Activated CD8-positive, alpha-beta T cell treated with anti-CD3 and anti-CD28 coated beads for 36 hours (primary cell): ENCODE measurements at regions not wholly inside any gene's neighbourhood (a gene's known extent, or its start where the extent isn't known, plus 50 kb on each side); places are given as distances from the start of the nearest gene placed in this dataset.

Source experiments
- ATAC-seq: fragments of 200-7000 bp; cut with Tn5 transposase; one replicate; pipeline ENCODE4 v1.10.0; 2021; ENCODE audit warnings: mild to moderate bottlenecking, moderate library complexity
- CTCF ChIA-PET: fragments of 350-600 bp; sonication (Branson Sonifier 250); formaldehyde crosslinking; loops from one replicate; lab custom pipeline; 2021; ENCODE audit warnings: antibody characterized with exemption; lab: Charles Lee
- POLR2A ChIA-PET: fragments of 350-600 bp; sonication (Branson Sonifier 250); formaldehyde crosslinking; loops from one replicate; lab custom pipeline; 2021; ENCODE audit warnings: antibody characterized with exemption; lab: Charles Lee
- DNase-seq: peaks from one replicate; pipeline ENCODE4 v3.0.0-alpha.2; 2020
- H3K27ac Mint-ChIP-seq: one replicate; pipeline ENCODE4 v1.8.0; 2021; ENCODE audit warnings: mild to moderate bottlenecking, mixed read lengths
- H3K27me3 Mint-ChIP-seq: one replicate; pipeline ENCODE4 v1.8.0; 2021; ENCODE audit warnings: mixed read lengths
- H3K36me3 Mint-ChIP-seq: one replicate; pipeline ENCODE4 v1.8.0; 2021; ENCODE audit warnings: low read depth, mixed read lengths
- H3K4me1 Mint-ChIP-seq: one replicate; pipeline ENCODE4 v1.8.0; 2021; ENCODE audit warnings: low read depth, mixed read lengths
- H3K4me3 Mint-ChIP-seq: one replicate; pipeline ENCODE4 v1.8.0; 2021; ENCODE audit warnings: mild to moderate bottlenecking, moderate library complexity, mixed read lengths
- H3K9me3 Mint-ChIP-seq: one replicate; pipeline ENCODE4 v1.8.0; 2021; ENCODE audit warnings: mixed read lengths
- CTCF ChIP-seq: fragments of 200-600 bp; IDR thresholded peaks from one replicate; pipeline ENCODE4 v1.8.0; 2022; ENCODE audit warnings: antibody characterized with exemption, mild to moderate bottlenecking
- intact Hi-C: fragments of 100-400 bp; cut with micrococcal nuclease; formaldehyde crosslinking; loops from one replicate; pipeline ENCODE4 v1.10.0; 2022

DNA sequence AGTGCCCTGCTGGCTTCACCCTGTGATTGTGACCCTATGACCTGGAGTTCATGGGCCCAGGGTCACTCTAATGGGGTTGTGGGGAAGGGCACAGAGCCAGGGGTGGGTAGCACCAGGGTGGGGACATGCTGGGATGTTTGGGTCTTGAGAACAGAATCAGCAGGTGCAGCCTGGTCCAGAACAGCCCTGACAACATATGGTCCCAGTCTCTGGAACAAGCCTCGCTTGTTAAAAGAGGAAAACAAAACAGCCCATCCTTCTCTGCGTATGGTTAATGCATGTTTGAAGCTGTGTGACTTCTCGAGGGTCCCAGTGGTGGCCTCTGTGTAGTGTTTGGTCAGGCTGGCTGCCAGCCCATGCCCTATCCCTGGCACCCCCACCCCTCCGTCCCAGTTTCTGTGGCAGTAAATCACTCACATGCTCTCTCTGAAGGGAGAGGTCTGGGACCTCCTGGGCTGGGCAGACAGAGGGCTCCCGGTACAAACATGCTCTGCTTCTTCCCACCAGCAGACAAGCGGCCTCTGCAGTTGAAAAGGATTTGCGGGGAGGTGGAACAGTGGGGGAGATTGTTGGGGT lies 79.4 kb downstream of the FAM241B start:
- no peak for DNase-seq
- POLR2A ChIA-PET: no interaction called here
- no peaks in the 10 kb centered on the region for H3K4me1 Mint-ChIP-seq
- H3K4me3 Mint-ChIP-seq: no peak overlapping the region
- CTCF ChIA-PET: no interaction called here
- no peak for ATAC-seq
- peaks cover 24% of the 10 kb centered on the region for H3K27me3 Mint-ChIP-seq
- H3K27ac Mint-ChIP-seq: no peak overlapping the region
- TF ChIP-seq CTCF: no peak
- intact Hi-C loops: no loop called here
- peaks cover 2% of the 10 kb centered on the region for H3K9me3 Mint-ChIP-seq
- no peaks in the 10 kb centered on the region for H3K36me3 Mint-ChIP-seq

GRCh38 chr10:69710008-69710888 lies 80.2 kb downstream of the FAM241B start:
- peaks cover 23% of the 10 kb centered on the region for H3K27me3 Mint-ChIP-seq
- intact Hi-C loops: loop anchor here (10.0 kb wide), 1 partner anchor 195 kb away; no protein-coding TSS in a partner anchor
- no peak for DNase-seq

DNA sequence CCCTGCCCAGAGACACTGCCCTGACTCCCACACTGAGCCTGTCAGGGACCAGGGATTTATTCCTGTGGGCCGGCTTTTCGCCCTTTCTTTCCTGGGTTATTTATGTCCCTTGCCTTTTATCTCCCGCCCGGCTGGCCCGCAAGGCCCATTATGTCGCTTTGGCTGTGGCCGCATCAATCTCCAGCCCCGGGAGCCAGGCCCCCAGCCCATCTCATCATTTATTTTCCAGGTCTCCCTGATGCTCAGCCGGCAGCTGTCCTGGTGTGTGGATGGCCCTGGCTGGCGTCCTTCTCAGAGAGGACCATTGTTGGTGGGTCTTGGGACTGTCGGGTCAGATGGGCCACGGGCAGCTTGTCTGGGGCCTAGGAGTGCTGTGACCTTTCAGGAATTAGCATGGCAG lies 82.3 kb downstream of the FAM241B start:
- ChIA-PET POLR2A (interaction anchor here (0.6 kb wide), 1 partner anchor 10 kb away, joined by 3 read pairs; no protein-coding TSS in a partner anchor), CTCF (interaction anchor here (1.3 to 10.0 kb wide), 2 partner anchors 67 to 83 kb away, joined by 3 to 94 read pairs; no protein-coding TSS in a partner anchor)
- H3K4me1 Mint-ChIP-seq: no peaks in the 10 kb centered on the region
- TF ChIP-seq CTCF: no peak
- no peak for DNase-seq
- H3K36me3 Mint-ChIP-seq: no peaks in the 10 kb centered on the region
- intact Hi-C loops: loop anchor here (10.0 kb wide), 1 partner anchor 198 kb away; no protein-coding TSS in a partner anchor
- peaks cover 13% of the 10 kb centered on the region for H3K27me3 Mint-ChIP-seq
- no peak overlapping the region for H3K4me3 Mint-ChIP-seq
- no peaks in the 10 kb centered on the region for H3K9me3 Mint-ChIP-seq
- H3K27ac Mint-ChIP-seq: no peak overlapping the region
- ATAC-seq: no peak

More at GRCh38 chr10:69710008-69710888, 80.2 kb downstream of the FAM241B start:
- ChIA-PET CTCF (no interaction called here), POLR2A (no interaction called here)
- H3K4me3 Mint-ChIP-seq: no peak overlapping the region
- H3K27ac Mint-ChIP-seq: no peak overlapping the region
- H3K4me1 Mint-ChIP-seq: no peaks in the 10 kb centered on the region
- H3K9me3 Mint-ChIP-seq: no peaks in the 10 kb centered on the region
- no peak for TF ChIP-seq CTCF
- H3K36me3 Mint-ChIP-seq: no peaks in the 10 kb centered on the region
- no peak for ATAC-seq

- ChIA-PET POLR2A (no interaction called here), CTCF (interaction anchor here (0.6 to 10.0 kb wide), 7 partner anchors 9 to 1699 kb away, joined by 3 to 94 read pairs (median 5); no protein-coding TSS in a partner anchor)
- H3K4me3 Mint-ChIP-seq: no peak overlapping the region
- DNase-seq: no peak
- intact Hi-C loops: loop anchor here (10.0 kb wide), 1 partner anchor 200 kb away; no protein-coding TSS in a partner anchor
- peaks cover 4% of the 10 kb centered on the region for H3K27me3 Mint-ChIP-seq
- no peaks in the 10 kb centered on the region for H3K9me3 Mint-ChIP-seq
- ATAC-seq: no peak
- no peaks in the 10 kb centered on the region for H3K36me3 Mint-ChIP-seq
- H3K27ac Mint-ChIP-seq: no peak overlapping the region
- H3K4me1 Mint-ChIP-seq: no peaks in the 10 kb centered on the region
- TF ChIP-seq CTCF: no peak
Observed at GRCh38 chr10:69714572-69714971, 84.5 kb downstream of the FAM241B start.
